HUDEP-2 (cell line): ENCODE measurements at regions not wholly inside any gene's neighbourhood (a gene's known extent, or its start where the extent isn't known, plus 50 kb on each side); places are given as distances from the start of the nearest gene placed in this dataset.
A peak's percentile ranks its signal among the peaks of the same experiment; 100 is the strongest.

Experiments
- DNase-seq, 76 experiments: peaks; one replicate each; lab custom pipeline; 2025; ENCODE audit not compliant: unreplicated experiment in 76 of 76; lab: John Stamatoyannopoulos, UW

GRCh38 chr15:94021621-94022320, 209.6 kb upstream of the MCTP2 start:
- no peak for DNase-seq

GRCh38 chr15:94019062-94019461, 212.3 kb upstream of the MCTP2 start:
- no peak for DNase-seq

DNA sequence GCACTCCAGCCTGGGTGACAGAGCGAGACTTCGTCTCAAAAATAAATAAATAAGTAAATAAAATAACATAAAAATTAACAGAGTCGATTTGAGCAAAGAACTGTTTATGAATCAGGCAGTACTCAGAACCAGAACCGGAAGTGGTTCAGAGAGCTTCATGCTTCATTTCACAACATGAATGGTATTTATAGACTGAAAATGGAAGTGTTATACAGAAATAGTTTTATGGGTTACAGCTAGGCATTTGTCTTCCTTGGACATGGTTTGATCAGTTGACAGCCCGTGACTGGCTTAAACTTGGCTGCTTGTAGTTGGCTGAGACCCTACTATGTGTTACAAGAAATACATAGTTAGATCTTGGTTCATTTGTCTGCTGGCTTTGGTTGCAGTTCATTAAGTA, 216.0 kb upstream of the MCTP2 start:
- DNase-seq, result no peak

GRCh38 chr15:94008104-94009074, 223.0 kb upstream of the MCTP2 start:
- no peak for DNase-seq

DNA sequence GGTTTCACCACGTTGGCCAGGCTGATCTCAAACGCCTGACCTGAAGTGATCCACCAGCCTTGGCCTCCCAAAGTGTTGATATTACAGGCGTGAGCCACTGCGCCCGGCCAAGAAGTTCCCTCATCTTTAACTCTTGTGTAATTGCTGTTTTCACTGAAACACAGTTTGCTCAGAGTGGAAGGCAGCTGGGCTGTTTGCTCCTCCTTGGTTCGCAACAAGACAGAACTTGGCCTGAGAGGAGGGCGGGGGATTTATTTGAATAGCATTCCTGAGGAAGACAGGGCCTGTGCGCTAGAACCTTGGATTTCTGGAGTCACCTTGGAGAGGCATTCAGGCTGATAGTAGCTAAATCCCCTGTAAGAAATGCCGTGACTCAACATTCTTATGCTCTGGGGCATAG, 226.7 kb upstream of the MCTP2 start:
- DNase-seq, result no peak

- no peak for DNase-seq
Observed at GRCh38 chr15:94002041-94002440, 229.3 kb upstream of the MCTP2 start.

GRCh38 chr15:94001255-94001801, 230.0 kb upstream of the MCTP2 start:
- DNase-seq, result no peak

- DNase-seq, result no peak
Observed at GRCh38 chr15:94000606-94001005, 230.8 kb upstream of the MCTP2 start.

DNA sequence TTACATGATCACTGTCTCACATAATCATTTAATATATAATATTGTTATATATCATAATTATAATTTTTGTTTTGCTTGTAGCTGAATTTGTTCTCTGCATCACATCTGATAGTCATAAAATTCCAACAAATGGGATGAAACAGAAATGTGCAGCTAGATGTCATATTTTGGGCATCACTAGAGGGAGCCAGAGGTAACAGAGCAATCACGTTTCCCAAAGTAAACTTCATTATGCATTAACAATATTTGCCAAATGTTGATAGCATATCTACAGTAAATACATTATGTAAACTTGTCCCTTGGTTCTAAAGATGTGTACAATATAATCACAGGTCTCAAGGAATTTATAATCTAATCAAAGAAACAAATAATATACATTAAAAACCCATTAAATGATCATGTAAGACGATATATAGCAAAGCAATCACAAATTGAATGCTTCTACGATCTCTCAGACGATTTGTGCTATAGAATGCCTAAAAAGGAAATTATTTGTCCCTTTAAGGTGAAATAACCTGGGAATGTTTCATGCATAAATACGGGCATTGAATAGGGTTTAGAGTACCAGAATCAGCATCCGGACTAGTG, 234.2 kb upstream of the MCTP2 start:
- DNase-seq, result peak in 4 of 76 experiments; percentile 2 to 15 (median 6)

DNA sequence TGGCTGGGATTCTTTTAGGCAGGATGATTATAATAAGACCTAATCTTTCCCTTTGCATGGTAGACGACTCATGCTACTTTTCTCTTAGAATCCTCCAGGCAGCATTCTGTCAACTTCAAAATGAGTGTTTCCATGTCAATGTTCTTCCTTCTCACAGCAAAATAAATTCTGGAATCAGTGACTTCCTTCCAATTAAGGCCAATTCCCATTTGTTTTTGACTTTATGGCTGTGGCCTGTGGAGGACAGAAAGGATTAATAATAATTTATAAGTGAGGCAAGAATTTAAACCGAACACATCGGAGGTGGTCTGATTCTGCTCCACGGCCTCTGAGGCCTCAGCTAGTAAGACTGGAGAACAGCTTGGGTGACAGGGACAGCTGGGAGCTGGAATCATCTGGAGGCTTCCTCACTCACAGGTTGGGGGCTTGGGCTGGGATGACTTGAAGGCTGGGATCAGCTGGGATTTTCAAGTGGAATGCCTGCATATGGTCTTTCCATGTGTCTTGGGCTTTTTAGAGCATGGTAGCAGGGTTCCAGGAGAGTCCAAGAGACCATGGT, 241.8 kb upstream of the MCTP2 start:
- no peak for DNase-seq

GRCh38 chr15:93987068-93987467, 244.3 kb upstream of the MCTP2 start:
- no peak for DNase-seq

- no peak for DNase-seq
Observed at GRCh38 chr15:93986400-93986984, 244.9 kb upstream of the MCTP2 start.

- no peak for DNase-seq
Observed at GRCh38 chr15:93985925-93986324, 245.4 kb upstream of the MCTP2 start.

DNA sequence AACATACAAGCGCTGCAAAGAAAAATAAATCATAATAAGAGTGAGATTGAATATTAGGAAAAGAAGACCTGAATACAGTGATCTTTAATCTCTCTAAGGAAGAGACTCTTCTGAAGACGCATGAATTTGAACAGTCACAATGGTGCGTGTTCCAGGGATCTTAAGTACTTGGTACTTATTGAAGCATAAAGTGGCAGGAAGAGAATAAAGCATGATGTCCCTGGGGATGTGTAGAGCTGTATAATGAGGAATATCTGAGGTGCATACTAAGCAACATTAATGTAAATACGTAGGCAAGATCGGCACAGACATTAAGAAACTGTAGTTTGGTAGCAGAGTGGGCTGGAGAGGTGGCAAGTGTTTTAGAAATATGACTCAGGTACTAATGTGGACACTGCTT, 246.2 kb upstream of the MCTP2 start:
- no peak for DNase-seq

DNA sequence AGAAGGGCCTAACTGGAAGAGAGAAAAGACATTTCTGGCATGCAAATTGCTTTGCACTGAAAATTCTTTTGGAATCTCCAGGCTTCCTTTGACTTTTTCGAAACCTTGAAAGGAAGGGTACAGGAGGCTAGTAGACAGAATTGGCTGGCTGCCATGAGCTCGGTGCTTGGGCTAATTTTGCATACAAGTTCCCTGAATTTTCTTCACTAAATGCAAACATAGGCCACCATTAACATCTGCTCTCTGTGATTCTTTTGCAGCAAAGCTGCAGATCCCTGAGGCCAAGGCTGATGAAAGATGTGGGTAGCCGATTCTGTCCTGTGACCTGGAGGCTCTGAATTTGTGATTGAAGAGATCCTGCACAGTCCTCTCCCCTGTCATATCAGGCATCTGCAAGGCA, 247.8 kb upstream of the MCTP2 start:
- no peak for DNase-seq

- no peak for DNase-seq
Observed at GRCh38 chr15:93982226-93982727, 249.1 kb upstream of the MCTP2 start.

- DNase-seq, result no peak
Observed at GRCh38 chr15:93981706-93982105, 249.7 kb upstream of the MCTP2 start.

DNA sequence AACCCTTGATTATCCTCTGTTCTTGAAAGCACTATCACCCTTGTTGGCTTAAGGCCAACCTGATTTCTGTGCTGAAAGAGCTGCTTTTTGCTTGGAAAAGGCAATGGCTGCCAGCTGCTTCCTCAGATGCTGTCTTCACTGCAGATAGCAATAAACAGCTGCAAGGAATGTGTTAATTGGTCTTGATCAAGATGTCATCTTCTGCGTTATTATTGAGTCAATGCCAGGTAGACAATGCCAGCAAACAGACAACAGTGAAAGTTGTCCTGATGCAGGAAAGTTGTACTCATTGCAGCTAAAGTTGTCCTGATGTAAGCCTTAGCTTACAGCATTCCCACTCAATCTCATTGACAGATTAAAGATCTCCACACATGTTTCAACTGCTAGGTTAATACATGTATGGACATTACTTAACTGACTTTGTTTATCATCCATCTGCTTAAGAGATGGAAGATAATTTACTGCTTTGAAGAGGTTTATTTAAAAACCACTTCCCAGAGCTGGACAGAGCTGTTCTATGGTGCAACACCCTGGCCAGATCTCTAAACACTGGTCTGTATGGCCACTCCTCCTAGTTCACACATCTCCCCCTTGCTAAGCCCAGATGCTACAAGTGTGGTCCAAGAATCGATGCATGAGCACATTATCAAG, 251.0 kb upstream of the MCTP2 start:
- DNase-seq, result no peak

DNA sequence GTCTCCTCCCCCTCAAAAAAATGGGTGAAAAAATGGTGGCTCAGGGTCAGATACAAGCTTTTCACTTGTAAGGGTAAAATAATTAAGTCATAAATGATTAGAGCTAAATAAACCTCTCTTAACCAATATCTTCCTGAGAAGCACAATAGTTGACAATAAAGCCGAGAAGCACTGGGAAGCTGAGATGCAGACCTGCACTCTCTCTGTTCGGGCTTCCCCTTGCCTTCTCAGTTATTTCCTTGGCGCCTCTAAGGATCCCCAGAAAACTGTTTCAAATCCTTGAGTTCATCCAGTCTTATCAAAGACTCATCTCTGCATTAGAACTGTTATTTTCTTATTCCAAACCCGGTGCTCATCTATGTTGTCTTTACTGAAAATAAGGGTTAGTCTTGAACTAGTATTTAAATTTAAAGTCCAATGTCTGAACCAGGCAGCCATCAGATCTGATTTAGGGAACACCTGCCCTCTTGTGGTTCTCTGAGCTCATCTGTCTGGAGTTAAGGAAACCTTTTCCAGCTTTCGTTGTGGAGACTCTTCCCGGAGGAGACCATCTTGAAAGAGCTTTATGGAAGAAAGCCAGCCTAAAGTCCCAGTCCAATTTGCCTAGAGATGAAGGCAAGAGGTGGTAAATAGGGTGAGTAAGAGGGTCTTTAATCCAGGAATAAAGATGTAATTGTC, 256.4 kb upstream of the MCTP2 start:
- peak in 4 of 76 experiments; percentile 4 to 10 (median 8) for DNase-seq
